DND-41 (cell line): ENCODE measurements at regions not wholly inside any gene's neighbourhood (a gene's known extent, or its start where the extent isn't known, plus 50 kb on each side); places are given as distances from the start of the nearest gene placed in this dataset.

ENCODE experiments used
- CTCF ChIP-seq: IDR thresholded peaks from 2 replicates; pipeline ENCODE4 v1.5.1; 2012; ENCODE audit warnings: borderline replicate concordance, low read length, moderate library complexity, mild to moderate bottlenecking; ENCODE audit not compliant: poor library complexity, severe bottlenecking; ENCODE audit errors: extremely low read depth
- EZH2 ChIP-seq: IDR thresholded peaks from 3 replicates; pipeline ENCODE4 v1.6.1; 2012; ENCODE audit warnings: borderline replicate concordance, low read depth, mild to moderate bottlenecking, moderate library complexity, low read length, inconsistent platforms; ENCODE audit not compliant: severe bottlenecking

DNA sequence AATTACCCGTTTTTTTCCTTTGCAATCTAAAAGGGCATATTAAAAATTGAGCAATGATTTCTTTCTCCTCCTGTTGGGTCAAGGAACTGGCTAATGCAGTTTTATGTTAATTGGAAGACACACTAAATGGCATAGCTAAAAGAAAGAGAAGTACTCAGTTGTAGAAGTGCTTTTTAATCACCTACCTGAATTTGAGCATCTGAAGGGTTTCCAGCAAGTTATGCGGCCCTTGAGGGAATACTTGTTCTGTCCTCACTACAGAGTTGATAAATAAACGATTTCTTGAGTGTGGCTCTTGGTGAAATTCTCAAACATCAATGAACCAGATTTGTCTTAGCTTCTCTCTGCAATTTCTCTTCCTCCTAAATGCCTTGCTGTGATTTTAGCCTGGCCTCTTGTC lies 184.1 kb upstream of the RPH3A start:
- no peak for TF ChIP-seq CTCF
- no peak for TF ChIP-seq EZH2
